Inferior parietal cortex (tissue), 1 donor: ENCODE measurements at regions not wholly inside any gene's neighbourhood (a gene's known extent, or its start where the extent isn't known, plus 50 kb on each side); places are given as distances from the start of the nearest gene placed in this dataset.
"Not testable (repeated sequence)": the region's sequence is repeated elsewhere in the genome, so short reads cannot be mapped to it uniquely, and the experiment has no call there.

Experiments
- DNase-seq: peaks from one replicate; pipeline ENCODE4 v3.0.0-alpha.2; 2016; ENCODE audit errors: extremely low spot score

DNA sequence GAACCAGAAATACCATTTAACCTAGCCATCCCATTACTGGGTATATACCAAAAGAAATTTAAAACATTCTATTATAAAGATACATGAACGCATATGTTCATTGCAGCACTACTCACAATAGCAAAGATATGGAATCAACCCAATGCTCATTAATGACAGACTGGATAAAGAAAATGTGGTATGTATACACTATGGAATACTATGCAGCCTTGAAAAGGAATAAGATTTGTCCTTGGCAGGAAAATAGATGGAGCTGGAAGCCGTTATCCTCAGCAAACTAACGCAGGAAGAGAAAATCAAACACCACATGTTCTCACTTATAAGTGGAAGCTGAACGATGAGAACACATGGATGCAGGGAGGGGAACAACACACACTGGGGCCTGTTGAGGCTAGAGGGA is 146.1 kb upstream of the HMGA2 start:
- not testable (repeated sequence) for DNase-seq

- no peak for DNase-seq
Observed at GRCh38 chr12:65681226-65681625, 143.1 kb upstream of the HMGA2 start.

DNA sequence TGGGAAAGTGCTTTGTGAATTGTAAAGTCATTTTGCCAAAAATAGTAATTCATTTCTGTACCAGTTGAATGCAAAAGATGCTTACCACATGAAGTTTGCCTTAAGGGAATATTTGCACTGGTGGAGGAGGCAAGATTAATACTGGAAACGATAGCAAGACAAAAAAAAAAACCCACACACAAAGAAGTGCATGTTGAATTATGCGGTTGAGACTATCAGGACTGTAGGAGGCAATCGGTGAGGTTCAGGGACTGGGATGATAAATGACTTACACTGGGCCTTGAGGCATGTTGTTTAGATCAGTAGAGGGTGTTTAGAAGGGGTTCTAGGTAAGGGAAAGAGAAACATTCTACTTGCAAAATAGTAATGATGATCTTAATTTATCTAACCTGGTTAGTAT is 142.2 kb upstream of the HMGA2 start:
- no peak for DNase-seq

DNA sequence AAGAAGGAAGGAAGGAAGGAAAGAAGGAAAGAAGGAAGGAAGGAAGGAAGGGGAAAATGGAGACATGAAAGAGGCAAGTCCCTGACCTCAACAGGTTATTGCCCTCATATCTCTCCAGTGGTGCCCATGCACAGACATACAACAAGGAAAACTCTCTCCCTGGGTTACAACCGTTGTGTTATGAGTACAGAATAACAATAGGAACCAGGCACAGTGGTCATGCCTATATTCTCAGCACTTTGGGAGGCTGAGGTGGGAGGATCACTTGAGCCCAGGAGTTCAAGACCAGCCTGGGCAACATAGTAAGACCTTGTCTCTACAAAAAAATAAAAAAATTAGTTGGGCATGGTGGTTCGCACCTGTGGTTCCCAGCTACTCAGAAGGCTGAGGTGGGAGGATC is 139.4 kb upstream of the HMGA2 start:
- no peak for DNase-seq

DNA sequence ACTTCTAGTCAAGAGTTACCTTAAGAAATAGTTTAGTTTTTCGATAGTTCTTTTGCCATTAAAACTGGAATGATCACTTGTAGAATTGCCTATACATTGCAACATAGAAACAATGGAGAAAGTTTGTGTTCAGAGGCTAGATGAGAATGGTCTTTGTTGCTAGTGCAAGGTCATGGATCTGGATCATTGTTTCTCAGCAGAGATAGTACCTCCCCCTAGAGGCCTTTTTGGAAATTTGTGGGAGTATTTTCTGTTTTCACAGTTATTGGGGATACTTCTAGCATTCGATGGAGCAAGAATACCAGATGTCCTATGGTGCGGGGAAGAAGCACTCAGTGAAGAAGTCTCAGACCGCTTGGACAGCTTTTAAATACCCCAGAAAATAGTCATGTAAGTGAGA is 138.8 kb upstream of the HMGA2 start:
- DNase-seq, result peak; percentile 20

DNA sequence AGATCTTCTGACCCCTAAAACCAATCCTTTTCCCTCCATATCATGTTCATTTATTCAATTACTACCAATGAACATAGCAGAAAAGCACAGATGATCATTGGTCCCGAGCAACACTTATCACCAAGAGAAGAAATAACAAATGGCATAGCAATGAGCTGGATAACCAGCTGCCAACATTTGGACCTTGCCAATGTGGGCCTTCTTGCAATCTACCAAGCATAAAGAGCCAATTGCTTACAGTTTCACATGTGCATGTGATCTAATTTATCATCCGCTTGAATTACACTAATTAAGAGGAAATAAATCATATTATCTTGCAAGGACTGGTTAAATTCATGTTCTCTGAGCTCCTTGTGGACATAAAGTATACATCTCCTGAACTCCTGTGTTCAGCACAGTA is 134.8 kb upstream of the HMGA2 start:
- no peak for DNase-seq

GRCh38 chr12:65690477-65690876 is 133.8 kb upstream of the HMGA2 start:
- no peak for DNase-seq

- no peak for DNase-seq
Observed at GRCh38 chr12:65694130-65694529, 130.2 kb upstream of the HMGA2 start.

DNA sequence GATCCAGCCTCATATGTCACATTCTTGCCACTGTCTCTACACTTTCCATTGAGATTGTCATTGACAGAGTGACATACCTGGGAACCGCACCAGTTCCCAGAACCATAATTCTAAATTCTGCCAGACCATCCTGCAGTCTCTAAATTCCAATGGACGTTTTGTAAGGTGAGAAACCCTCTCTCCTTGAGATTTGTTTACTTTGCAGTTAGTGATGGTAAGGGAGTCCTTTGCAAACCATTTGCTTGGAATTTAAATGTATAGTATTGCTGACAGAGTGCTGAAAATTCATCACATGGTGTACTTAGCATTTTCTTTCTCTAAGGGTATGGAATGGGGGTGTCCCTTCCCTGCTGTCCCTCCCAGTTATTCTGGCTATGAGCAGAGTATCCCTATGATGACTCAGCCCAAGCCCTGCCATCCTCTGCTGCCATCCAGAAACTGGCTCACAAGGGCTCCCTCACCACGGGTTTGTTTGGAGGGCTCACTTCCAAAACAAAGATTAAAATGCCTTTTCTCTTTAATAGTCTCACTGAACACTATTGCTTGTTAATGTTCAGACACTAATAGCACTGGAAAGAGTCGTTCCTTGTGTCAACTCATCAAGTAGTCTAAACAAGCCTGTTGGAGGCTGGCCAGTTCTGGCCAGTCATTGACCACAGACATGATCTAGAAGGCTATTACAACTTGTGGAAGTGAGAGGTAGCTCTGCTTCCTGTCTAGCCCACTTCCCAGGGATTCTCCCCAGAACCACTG is 129.0 kb upstream of the HMGA2 start:
- no peak for DNase-seq

DNA sequence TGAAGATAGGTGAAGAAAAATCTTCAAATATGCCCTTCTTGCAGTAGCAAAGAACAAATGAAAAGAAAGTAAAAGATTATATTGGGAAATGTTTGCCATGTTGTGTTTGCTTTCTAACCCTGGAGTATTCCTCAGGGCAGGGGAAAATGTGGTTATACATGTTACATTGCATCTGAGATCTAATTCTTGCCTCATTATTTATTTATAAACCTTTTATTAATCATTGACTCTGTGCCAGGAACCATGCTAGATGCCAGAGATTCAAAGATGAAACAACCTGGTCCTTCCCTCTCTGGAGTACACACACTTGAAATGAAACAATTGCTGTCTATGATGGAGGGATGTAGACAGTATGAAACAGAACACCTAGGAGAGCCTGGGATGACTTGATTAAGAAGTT is 128.1 kb upstream of the HMGA2 start:
- DNase-seq, result no peak

GRCh38 chr12:65699251-65699650 is 125.0 kb upstream of the HMGA2 start:
- no peak for DNase-seq

DNA sequence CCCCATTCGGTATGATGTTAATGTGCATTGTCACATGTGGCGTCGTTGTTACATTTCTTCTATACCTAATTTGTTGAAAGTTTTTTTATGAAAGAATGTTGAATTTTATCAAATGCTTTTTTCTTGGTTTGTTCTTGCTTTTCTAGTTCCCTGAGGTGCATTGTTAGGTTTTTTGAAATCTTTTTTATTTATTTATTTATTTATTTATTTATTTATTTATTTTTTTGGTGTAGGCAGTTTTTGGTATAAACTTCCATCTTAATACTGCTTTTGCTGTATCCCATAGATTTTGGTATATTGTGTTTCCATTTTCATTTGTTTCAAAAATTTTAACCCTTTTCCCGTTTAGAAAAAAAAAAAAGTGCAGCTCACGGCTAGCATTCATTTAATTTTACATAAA is 121.1 kb upstream of the HMGA2 start:
- no peak for DNase-seq

- DNase-seq, result no peak
Observed at GRCh38 chr12:65705380-65705876, 118.9 kb upstream of the HMGA2 start.

GRCh38 chr12:65707051-65707450 is 117.2 kb upstream of the HMGA2 start:
- no peak for DNase-seq

- DNase-seq, result no peak
Observed at GRCh38 chr12:65712260-65713004, 111.9 kb upstream of the HMGA2 start.

- no peak for DNase-seq
Observed at GRCh38 chr12:65715961-65716360, 108.3 kb upstream of the HMGA2 start.

GRCh38 chr12:65720136-65721130 is 103.8 kb upstream of the HMGA2 start:
- DNase-seq, result no peak

DNA sequence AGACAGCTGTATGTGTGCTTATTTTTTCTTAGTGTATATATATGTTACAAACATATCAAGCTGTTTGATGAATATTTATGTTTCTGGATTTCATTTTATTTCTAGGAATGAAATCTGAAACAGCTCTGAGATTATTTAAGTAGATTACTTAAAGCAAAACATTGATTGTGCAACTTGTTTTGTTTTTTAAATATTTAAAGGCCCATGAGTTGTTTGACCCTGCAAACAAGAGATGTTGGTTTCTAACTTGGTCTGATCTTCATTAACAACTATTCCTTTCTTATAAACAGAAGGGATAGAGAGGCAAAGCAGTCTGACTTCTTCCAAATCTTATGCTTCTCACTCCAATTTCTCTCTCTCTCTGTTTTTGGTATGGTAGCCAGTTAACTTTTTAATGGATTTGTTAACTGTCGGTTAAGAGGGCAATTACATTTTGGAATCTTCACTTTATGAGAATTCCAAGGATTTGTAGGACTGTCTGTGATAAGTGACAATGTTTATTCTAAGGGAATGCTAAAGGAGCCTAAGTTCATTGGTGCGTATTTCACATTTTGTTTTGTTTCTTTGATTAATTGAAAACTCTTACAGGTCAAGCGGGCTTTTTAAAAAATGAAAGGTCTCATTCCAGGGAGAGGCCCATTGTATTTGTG is 102.6 kb upstream of the HMGA2 start:
- DNase-seq, result no peak

- DNase-seq, result no peak
Observed at GRCh38 chr12:65725376-65725775, 98.9 kb upstream of the HMGA2 start.

- no peak for DNase-seq
Observed at GRCh38 chr12:65728455-65728847, 95.8 kb upstream of the HMGA2 start.
